HL-60 (cell line): ENCODE measurements at regions not wholly inside any gene's neighbourhood (a gene's known extent, or its start where the extent isn't known, plus 50 kb on each side); places are given as distances from the start of the nearest gene placed in this dataset.

Source experiments
- DNase-seq, 2 experiments: peaks; one replicate each; pipeline ENCODE4 v3.0.0-alpha.2; 2010 to 2020; ENCODE audit warnings: low read depth in 1 of 2, low spot score in 1 of 2
- H3K27ac ChIP-seq: fragments of 250-450 bp; sonication (Bioruptor Pico); replicated peaks from 2 replicates; pipeline ENCODE4 v1.5.1; 2020; ENCODE audit warnings: mild to moderate bottlenecking, moderate library complexity
- H3K27me3 ChIP-seq: fragments of 250-450 bp; sonication (Bioruptor Pico); 2 replicates; pipeline ENCODE4 v1.5.1; 2021; ENCODE audit warnings: mild to moderate bottlenecking, moderate library complexity; ENCODE audit not compliant: insufficient read depth, poor library complexity, severe bottlenecking
- H3K4me3 ChIP-seq: replicated peaks from 2 replicates; pipeline ENCODE4 v1.5.1; 2011; ENCODE audit warnings: mild to moderate bottlenecking, control low read depth, low read length; ENCODE audit not compliant: insufficient read depth
- CTCF ChIP-seq: IDR thresholded peaks from one replicate; pipeline ENCODE4 v1.5.1; 2011; ENCODE audit warnings: low read length, control low read depth, inconsistent platforms; ENCODE audit not compliant: insufficient read depth
- GABPA ChIP-seq: IDR thresholded peaks from 2 replicates; pipeline ENCODE4 v1.6.1; 2012; ENCODE audit warnings: low read depth
- POLR2AphosphoS5 ChIP-seq: IDR thresholded peaks from 2 replicates; pipeline ENCODE4 v1.6.1; 2012; ENCODE audit warnings: low read depth
- REST ChIP-seq: IDR thresholded peaks from 2 replicates; pipeline ENCODE4 v1.6.1; 2012; ENCODE audit warnings: low read depth; ENCODE audit not compliant: insufficient replicate concordance
- SPI1 ChIP-seq: IDR thresholded peaks from 2 replicates; pipeline ENCODE4 v1.6.1; 2012; ENCODE audit warnings: low read depth, mild to moderate bottlenecking, borderline replicate concordance

GRCh38 chr9:107147134-107147533 is 135.9 kb upstream of the RAD23B start:
- Histone ChIP-seq H3K27ac (no peak overlapping the region), H3K4me3 (no peak overlapping the region), H3K27me3 (no peaks in the 10 kb centered on the region)
- TF ChIP-seq POLR2AphosphoS5 (no peak), SPI1 (no peak), GABPA (no peak), REST (no peak), CTCF (no peak)
- no peak for DNase-seq

GRCh38 chr9:107148216-107148615 is 134.9 kb upstream of the RAD23B start:
- DNase-seq: no peak
- Histone ChIP-seq H3K27ac (no peak overlapping the region), H3K4me3 (no peak overlapping the region), H3K27me3 (no peaks in the 10 kb centered on the region)
- TF ChIP-seq SPI1: no peak
- TF ChIP-seq POLR2AphosphoS5: no peak
- no peak for TF ChIP-seq CTCF
- TF ChIP-seq REST: no peak
- no peak for TF ChIP-seq GABPA

- no peak overlapping the region for H3K4me3 ChIP-seq
- no peak overlapping the region for H3K27ac ChIP-seq
- no peaks in the 10 kb centered on the region for H3K27me3 ChIP-seq
- no peak for DNase-seq
- TF ChIP-seq GABPA: no peak
- TF ChIP-seq REST: no peak
- TF ChIP-seq POLR2AphosphoS5: no peak
- no peak for TF ChIP-seq CTCF
- TF ChIP-seq SPI1: no peak
Observed at GRCh38 chr9:107149756-107150155, 133.3 kb upstream of the RAD23B start.
